Esophagus squamous epithelium (tissue), 5 donors: ENCODE measurements at regions not wholly inside any gene's neighbourhood (a gene's known extent, or its start where the extent isn't known, plus 50 kb on each side); places are given as distances from the start of the nearest gene placed in this dataset.

Experiments
- DNase-seq: peaks from one replicate; lab custom pipeline; 2025; lab: John Stamatoyannopoulos, UW
- H3K27ac ChIP-seq, 4 donors: fragments of 200-600 bp; sonication (generic); one replicate each; pipeline ENCODE4 v1.5.1; 2016 to 2019; ENCODE audit warnings: mild to moderate bottlenecking in 1 of 4
- H3K27me3 ChIP-seq, 4 donors: fragments of 200-600 bp; sonication (generic); 1 replicate in 3 of 4; 2 replicates in 1 of 4; pipeline versions ENCODE4 v1.5.1 to v1.6.0; 2017 to 2021; ENCODE audit warnings: antibody characterized with exemption in 1 of 4
- H3K36me3 ChIP-seq, 3 donors: fragments of 200-600 bp; sonication (generic); one replicate each; pipeline ENCODE4 v1.5.1; 2016 to 2019
- H3K4me1 ChIP-seq, 3 donors: fragments of 200-600 bp; sonication (generic); one replicate each; pipeline ENCODE4 v1.5.1; 2017 to 2019
- H3K4me3 ChIP-seq, 4 donors: fragments of 200-600 bp; sonication (generic); 1 replicate in 3 of 4; 2 replicates in 1 of 4; pipeline ENCODE4 v1.5.1; 2016 to 2019; ENCODE audit warnings: mild to moderate bottlenecking in 2 of 4, moderate library complexity in 1 of 4
- H3K9me3 ChIP-seq, 3 donors: fragments of 200-600 bp; sonication (generic); one replicate each; pipeline ENCODE4 v1.5.1; 2016 to 2019
- POLR2A ChIP-seq, 4 donors: fragments of 450-650 bp; IDR thresholded peaks; one replicate each; pipeline ENCODE4 v1.6.1; 2017; ENCODE audit warnings: antibody characterized with exemption in 4 of 4, mild to moderate bottlenecking in 4 of 4, moderate library complexity in 3 of 4
- WGBS, 2 donors: methylation state at CpG; one replicate each; pipeline ENCODE4 v1.1.5; 2018; 5-methylcytosine and 5-hydroxymethylcytosine counted together
- intact Hi-C: fragments of 100-400 bp; cut with DNase I; formaldehyde crosslinking; loops from one replicate; pipeline ENCODE4 v1.15.0; 2022
- TF ChIP-seq, protein P1 (sequence below), 6 experiments: fragments of 450-650 bp in 4 of 6; fragments of 200-600 bp in 2 of 6; sonication (generic) in 2 of 6; IDR thresholded peaks; one replicate each; pipeline ENCODE4 v1.5.1; 2016 to 2019; ENCODE audit warnings: antibody characterized with exemption in 6 of 6, mild to moderate bottlenecking in 4 of 6, moderate library complexity in 4 of 6
- donor health status: DM: yes; HTN: yes; CAD: no.

DNA sequence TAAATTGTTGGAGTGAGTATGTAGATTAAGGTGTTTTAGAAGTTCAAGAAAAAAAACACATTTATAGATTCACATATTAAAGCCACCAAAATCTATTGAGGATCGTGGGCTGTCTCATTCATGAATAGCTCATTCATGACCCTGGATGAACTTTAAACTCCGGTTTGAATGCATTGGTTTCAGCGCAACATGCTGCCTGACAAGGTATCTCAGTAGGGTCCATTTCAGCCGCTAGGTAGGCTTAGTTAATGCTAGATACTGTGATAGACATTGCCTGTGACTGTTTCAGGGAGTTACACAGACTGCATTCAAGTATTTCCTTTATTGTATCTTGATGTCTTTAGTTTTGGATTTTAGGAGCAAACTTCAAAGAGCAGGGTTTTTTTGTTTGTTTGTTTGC lies 140.5 kb upstream of the POGK start:
- Histone ChIP-seq H3K9me3 (no peaks in the 10 kb centered on the region), H3K27ac (no peak overlapping the region), H3K27me3 (peaks cover 0 to 20% (median 0%) of the 10 kb centered on the region in 4 donors), H3K4me3 (no peak overlapping the region), H3K36me3 (no peaks in the 10 kb centered on the region), H3K4me1 (no peaks in the 10 kb centered on the region)
- WGBS, 2 donors, result 58 to 65% methylated on average over 4 of the region's 4 CpGs
- no peak for DNase-seq
- TF ChIP-seq, protein P1, sequence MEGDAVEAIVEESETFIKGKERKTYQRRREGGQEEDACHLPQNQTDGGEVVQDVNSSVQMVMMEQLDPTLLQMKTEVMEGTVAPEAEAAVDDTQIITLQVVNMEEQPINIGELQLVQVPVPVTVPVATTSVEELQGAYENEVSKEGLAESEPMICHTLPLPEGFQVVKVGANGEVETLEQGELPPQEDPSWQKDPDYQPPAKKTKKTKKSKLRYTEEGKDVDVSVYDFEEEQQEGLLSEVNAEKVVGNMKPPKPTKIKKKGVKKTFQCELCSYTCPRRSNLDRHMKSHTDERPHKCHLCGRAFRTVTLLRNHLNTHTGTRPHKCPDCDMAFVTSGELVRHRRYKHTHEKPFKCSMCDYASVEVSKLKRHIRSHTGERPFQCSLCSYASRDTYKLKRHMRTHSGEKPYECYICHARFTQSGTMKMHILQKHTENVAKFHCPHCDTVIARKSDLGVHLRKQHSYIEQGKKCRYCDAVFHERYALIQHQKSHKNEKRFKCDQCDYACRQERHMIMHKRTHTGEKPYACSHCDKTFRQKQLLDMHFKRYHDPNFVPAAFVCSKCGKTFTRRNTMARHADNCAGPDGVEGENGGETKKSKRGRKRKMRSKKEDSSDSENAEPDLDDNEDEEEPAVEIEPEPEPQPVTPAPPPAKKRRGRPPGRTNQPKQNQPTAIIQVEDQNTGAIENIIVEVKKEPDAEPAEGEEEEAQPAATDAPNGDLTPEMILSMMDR (IDR thresholded peaks at IDR 0.05), result no peak
- no peak for TF ChIP-seq POLR2A (IDR thresholded peaks at IDR 0.05)
- intact Hi-C loops, result no loop called here

DNA sequence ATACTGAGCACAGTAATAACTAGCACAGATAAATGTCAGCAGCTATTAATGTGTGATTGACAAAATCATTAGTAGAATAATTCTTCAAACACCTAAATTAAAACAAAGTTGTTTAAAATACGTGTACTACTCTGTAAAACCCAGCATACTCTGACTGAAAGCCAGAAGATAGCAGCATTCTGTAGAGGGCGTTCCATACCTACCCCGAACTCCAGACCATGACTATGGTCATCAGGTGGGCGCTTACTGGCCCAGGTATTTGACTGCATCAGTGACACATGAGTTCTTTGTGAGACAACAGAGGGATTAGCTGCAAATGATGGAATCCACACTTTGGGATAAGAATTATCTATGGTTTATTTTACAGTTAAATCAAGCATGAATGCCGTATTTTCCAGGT lies 139.7 kb upstream of the POGK start:
- WGBS, 2 donors, result 28 to 42% methylated on average over 5 of the region's 5 CpGs
- Histone ChIP-seq H3K36me3 (no peaks in the 10 kb centered on the region), H3K9me3 (no peaks in the 10 kb centered on the region), H3K4me1 (no peaks in the 10 kb centered on the region), H3K4me3 (no peak overlapping the region), H3K27me3 (peaks cover 0 to 20% (median 0%) of the 10 kb centered on the region in 4 donors), H3K27ac (no peak overlapping the region)
- TF ChIP-seq POLR2A (IDR thresholded peaks at IDR 0.05), result no peak
- TF ChIP-seq, protein P1 (IDR thresholded peaks at IDR 0.05), result no peak
- DNase-seq, result no peak
- intact Hi-C loops, result no loop called here

DNA sequence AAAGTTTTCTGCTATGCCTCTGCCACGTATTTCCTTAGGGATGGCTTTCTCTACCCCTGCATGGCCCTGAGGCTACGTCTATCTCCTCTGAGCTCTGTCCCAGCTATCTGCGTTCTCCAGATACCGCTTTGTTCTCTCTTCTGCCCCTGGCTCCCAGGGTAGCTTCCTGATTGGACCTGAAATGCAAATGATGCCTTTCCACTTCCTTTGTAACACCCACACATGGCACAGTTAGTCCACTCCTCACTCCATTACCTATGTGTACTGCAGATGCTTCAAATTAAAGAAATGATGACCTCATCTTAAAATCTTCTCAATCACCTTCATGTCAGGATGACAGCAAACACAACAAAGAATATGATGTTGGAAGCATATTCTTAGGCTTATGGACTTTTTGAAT lies 138.6 kb upstream of the POGK start:
- intact Hi-C loops, result no loop called here
- no peaks in the 10 kb centered on the region for H3K36me3 ChIP-seq
- H3K27ac ChIP-seq, result no peak overlapping the region
- peaks cover 0 to 14% (median 0%) of the 10 kb centered on the region in 4 donors for H3K27me3 ChIP-seq
- TF ChIP-seq POLR2A (IDR thresholded peaks at IDR 0.05), result no peak
- TF ChIP-seq, protein P1 (IDR thresholded peaks at IDR 0.05), result no peak
- no peak for DNase-seq
- H3K4me3 ChIP-seq, result no peak overlapping the region
- WGBS, 2 donors, result 50 to 60% methylated on average over 4 of the region's 4 CpGs
- H3K9me3 ChIP-seq, result no peaks in the 10 kb centered on the region
- H3K4me1 ChIP-seq, result no peaks in the 10 kb centered on the region

DNA sequence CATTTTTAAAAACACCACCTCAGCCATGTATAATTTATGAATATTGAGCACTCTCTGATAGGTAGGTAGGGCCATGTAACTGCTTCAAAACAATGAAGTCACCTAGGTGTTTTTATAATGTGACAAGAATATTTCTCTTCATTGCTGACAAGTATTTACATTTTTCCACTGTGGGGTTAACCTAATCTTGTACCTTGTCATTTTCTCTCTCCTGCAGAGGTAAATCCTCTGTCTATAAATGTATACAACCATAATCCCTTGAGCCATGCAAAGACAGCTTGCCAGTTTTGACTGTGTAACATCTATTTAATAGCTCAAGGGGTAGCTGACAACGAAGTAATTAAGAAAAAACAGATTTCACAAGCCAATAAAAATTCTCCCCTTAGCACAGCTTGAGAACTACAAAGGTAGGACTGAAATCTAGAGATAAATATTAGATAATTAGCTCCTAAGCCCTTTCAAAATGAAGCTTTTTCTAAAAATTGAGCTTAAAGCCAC lies 137.6 kb upstream of the POGK start:
- 11 to 21% methylated on average over 1 of the region's 1 CpG for WGBS, 2 donors
- TF ChIP-seq, protein P1 (IDR thresholded peaks at IDR 0.05), result no peak
- no peak for TF ChIP-seq POLR2A (IDR thresholded peaks at IDR 0.05)
- no peak for DNase-seq

DNA sequence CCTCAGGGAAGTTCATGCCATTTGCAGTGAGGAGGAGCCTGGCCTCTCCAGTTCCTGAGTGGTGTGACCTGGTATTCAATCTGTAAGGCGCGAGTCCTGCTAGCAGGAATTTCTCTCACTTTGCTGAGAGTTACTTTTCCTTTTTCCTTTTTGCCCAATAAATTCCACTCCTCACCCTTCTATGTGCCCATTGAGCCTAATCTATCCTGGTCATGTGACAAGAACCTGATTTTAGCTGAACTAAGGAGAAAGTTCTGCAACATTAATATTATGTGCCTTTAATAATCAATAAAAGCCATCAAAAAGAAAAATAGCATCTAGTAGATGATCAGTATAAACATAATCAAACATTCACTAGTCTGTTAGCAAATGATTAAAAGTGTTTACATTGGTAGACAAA lies 136.1 kb upstream of the POGK start:
- 80 to 100% methylated on average over 2 of the region's 2 CpGs for WGBS, 2 donors
- TF ChIP-seq, protein P1 (IDR thresholded peaks at IDR 0.05), result no peak
- no peak for TF ChIP-seq POLR2A (IDR thresholded peaks at IDR 0.05)
- intact Hi-C loops, result no loop called here

More for the DNA sequence above, 137.6 kb upstream of the POGK start:
- no peak overlapping the region for H3K4me3 ChIP-seq
- no peaks in the 10 kb centered on the region for H3K4me1 ChIP-seq
- H3K9me3 ChIP-seq, result no peaks in the 10 kb centered on the region
- H3K36me3 ChIP-seq, result no peaks in the 10 kb centered on the region
- peaks cover 0 to 13% (median 0%) of the 10 kb centered on the region in 4 donors for H3K27me3 ChIP-seq
- H3K27ac ChIP-seq, result no peak overlapping the region
- intact Hi-C loops, result no loop called here

More for the DNA sequence above, 136.1 kb upstream of the POGK start:
- Histone ChIP-seq H3K4me3 (no peak overlapping the region), H3K36me3 (no peaks in the 10 kb centered on the region), H3K4me1 (no peaks in the 10 kb centered on the region), H3K9me3 (no peaks in the 10 kb centered on the region), H3K27ac (no peak overlapping the region), H3K27me3 (peaks cover 0 to 13% (median 0%) of the 10 kb centered on the region in 4 donors)
- no peak for DNase-seq
